HG03097 (cell line): ENCODE measurements at regions not wholly inside any gene's neighbourhood (a gene's known extent, or its start where the extent isn't known, plus 50 kb on each side); places are given as distances from the start of the nearest gene placed in this dataset.

ENCODE experiments used
- ATAC-seq: cut with Tn5 transposase; IDR thresholded peaks from one replicate; pipeline ENCODE4 v1.9.1; 2021; ENCODE audit not compliant: unreplicated experiment, low FRiP score

DNA sequence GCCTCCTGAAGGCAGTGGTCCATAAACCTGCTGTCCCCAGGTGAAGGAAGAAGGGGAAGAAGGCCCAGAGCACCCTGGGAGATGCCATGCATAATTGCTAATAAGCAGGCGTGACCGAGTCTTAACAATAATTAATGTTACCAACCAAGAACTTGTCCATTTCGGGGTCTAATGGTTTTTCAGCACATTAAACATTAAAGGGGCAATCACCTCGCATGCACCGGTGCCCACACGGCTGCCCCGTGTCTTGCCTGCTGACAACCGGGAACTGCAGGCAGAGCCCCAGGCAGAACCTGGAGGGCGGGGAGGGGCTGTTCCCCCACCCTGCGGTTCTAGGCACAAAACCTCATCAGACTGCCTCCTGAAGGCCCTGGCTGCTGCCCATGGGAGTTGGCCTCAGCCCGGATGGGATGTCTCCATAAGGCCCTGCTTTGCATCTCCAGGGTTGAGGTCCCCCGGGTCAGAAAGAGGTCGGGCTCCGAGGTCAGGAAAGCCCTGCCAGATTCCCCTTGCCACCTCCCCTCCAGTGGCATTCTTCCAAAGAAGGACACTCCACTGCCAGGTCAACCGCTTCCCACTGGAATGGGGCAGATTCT lies 169.0 kb downstream of the BUD13 start:
- ATAC-seq: no peak

- ATAC-seq: no peak
Observed at GRCh38 chr11:116602637-116602942, 170.2 kb downstream of the BUD13 start.

- ATAC-seq: no peak
Observed at GRCh38 chr11:116601814-116602636, 170.8 kb downstream of the BUD13 start.

DNA sequence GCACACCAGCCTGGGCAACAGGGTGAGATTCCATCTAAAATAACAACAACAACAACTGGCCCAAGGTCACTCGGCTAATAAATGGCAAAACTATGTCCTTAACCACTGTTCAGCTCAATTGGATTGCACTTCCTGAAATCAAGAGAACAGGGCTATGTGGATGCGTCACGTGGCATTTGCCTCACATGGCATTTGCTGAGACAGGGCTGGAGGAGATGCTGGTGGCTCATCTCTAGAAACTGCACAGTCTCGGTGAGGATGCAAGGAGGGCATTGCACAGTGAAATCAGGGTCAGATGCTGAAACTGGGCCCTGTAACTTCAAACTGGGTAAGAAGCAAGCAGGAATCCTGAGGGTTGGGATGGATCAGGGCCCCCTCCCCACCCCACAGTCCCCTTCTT lies 171.9 kb downstream of the BUD13 start:
- no peak for ATAC-seq

- no peak for ATAC-seq
Observed at GRCh38 chr11:116598556-116598955, 174.2 kb downstream of the BUD13 start.

- no peak for ATAC-seq
Observed at GRCh38 chr11:116598036-116598435, 174.8 kb downstream of the BUD13 start.

DNA sequence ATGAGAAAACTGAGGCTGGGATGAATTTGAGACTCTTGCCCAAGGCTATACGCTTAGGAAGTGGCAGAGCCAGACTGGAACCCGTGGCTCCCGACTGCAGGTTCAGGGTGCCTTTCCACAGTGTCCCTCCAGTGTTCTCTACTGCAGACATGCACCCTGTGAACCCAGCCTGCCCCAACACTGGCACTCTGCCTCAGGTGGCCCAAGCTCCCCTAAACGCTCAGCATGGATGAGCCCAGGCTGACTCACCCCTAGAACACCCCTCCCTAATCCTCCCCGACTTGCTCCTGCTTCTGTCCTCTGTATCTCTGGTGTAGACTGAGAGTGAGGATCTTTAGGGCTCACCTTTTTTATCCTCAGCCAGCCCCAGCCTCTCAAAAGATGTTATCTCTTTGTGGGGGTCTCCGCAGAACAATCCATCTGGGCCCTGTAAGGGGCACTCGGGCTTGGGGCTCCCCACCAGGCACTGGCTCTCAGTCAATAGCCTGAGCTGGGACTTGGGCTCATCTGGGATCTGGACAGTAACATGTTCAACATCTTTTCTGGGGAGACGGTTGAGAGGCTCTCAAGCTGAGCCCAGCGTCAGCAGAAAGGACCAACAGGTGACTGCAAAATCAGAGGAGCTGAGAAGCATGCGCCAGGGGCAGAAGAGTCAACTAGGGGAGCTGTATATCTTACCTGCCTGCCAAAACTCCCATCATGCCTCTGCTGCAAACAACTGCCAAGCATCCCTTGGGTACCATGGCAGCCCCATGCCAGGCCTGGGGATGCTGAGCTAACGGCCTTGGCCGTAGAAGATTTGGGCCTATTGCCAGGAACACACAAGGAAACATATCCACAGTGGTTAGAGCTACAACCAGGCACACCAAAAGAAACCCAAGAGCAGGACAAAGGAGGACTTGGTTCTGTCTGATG lies 176.2 kb downstream of the BUD13 start:
- ATAC-seq: no peak

DNA sequence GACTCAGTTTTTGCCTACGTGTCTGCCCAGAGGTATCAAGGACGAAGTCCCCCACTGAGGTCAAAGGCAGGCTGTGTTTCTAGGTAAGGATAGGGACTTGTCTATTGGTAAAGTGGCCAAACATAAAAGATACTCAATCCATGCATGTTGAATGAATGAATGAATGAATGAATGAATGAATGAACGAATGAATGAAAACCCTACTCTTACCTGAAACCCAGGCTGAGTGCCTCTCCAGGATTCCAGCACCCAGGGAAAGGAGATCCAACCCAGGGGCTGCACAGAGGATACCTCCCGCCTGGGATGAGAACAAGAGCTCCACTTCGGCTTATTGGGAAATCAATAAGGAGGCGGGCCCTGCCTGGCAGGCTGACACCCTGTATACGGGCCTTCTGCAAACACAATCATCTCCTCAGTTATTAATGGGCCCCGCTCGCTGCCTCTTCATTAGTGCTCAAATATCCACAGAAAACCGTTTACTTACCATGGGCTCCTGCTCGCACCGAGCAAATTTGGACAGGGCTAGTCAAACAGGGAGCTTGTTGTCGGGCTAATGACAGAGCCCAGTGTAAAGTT lies 177.4 kb downstream of the BUD13 start:
- ATAC-seq: no peak

DNA sequence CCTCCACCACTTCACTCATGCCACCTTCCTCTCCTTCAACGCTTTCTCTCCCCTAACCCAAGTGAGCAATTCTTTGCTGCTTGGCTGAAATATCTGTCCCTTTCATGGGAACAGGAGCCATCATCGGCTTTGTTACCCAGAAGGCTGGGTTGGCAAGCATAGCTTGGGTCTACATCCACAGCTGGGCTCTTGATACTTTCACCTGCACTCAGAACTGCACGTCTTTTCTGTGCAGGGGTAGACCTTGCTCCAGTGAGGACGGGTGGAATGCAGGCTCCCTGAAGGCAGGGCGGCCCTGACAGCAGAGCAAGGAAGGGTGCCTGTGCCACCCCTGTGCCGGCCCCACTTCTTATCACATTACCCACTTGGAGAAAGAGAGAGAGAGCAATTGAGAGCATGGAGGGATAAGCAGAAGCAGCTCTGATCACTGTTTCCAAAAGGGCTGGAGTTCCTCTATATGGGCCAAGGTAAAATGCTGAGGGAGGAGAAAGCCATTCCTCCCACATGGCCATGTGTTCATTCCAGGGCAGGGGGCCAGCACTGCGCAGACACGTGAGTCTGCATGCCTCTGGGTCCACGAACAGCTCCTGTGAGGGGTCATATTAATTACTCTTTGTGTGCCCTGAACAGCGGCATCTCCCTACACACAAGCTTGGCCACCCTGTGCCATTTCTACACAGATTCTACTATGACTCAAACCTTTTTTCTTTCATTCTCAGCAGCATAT lies 181.8 kb downstream of the BUD13 start:
- no peak for ATAC-seq

- ATAC-seq: no peak
Observed at GRCh38 chr11:116589402-116589801, 183.4 kb downstream of the BUD13 start.

DNA sequence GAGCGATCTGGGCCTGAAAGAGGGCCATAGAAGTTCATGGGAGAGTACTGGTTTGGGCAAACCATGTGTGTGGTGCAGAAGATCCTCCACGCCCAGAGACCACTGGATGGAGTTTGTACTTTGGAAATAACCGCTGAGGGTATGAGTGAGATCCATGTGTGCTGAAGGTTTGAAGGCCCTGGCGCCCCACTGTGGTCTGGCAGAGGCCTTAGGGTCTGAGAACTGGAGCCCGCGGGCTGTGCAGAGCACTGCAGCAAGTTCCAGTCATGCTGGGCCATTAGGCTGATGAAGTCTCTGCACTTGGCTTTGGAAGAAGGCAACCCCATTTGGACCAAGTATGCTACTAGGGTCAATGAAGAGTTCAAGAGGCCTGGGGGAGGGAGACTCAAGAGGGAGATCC lies 186.4 kb downstream of the BUD13 start:
- no peak for ATAC-seq

GRCh38 chr11:116582571-116582970 lies 190.2 kb downstream of the BUD13 start:
- no peak for ATAC-seq

GRCh38 chr11:116581349-116581748 lies 191.4 kb downstream of the BUD13 start:
- ATAC-seq: no peak

GRCh38 chr11:116580799-116581198 lies 192.0 kb downstream of the BUD13 start:
- no peak for ATAC-seq

GRCh38 chr11:116579857-116580727 lies 192.7 kb downstream of the BUD13 start:
- no peak for ATAC-seq

- no peak for ATAC-seq
Observed at GRCh38 chr11:116579031-116579653, 193.6 kb downstream of the BUD13 start.

- ATAC-seq: no peak
Observed at GRCh38 chr11:116577956-116578355, 194.8 kb downstream of the BUD13 start.

GRCh38 chr11:116577273-116577672 lies 195.5 kb downstream of the BUD13 start:
- no peak for ATAC-seq

DNA sequence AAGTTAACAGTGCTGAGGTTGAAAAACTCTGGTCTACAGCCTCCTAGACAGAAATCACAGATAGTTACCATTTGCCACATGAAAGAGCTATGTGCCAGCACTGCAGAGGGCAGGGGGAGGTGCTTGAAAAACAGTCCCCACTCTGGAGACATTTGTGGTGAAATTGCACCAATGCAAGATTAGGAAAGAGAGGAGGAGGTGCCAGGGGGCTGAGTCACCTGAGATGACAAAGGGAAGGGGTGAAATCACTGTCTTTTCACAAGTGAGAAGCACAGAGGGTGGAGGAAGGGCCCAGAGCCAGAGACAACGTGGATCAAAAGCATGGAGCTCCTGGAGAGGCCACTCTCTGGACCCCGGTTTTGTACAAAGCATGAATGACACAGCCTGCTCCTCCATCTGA lies 196.3 kb downstream of the BUD13 start:
- no peak for ATAC-seq
